ENCODE measurements at regions not wholly inside any gene's neighbourhood (a gene's known extent, or its start where the extent isn't known, plus 50 kb on each side); places are given as distances from the start of the nearest gene placed in this dataset.

DNA sequence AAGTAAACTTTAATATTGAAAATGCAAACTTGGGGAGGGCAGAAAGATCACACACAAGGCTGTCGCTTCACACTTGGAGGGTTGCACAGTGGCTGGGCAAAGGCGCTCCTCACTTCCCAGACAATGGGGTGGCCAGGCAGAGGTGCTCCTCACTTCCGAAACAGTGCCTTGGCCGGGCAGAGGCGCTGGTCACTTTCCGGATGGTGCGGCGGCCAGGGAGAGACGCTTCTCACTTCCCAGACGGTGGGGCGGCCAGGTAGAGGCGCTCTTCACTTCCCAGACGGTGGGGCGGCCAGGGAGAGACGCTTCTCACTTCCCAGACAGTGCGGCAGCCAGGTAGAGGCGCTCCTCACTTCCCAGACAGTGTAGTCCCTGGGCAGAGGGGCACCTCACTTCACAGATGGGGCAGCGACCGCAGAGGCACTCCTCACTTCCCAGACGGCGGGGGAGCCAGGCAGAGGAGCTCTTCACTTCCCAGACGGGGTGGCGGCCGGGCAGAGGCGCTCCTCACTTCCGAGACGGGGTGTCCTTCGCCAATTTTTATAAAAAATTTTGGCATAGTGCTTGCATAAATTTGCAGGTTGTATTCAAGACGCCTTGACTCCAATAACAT, 140.8 kb upstream of the PZP start:
- TF ChIP-seq, protein P1, sequence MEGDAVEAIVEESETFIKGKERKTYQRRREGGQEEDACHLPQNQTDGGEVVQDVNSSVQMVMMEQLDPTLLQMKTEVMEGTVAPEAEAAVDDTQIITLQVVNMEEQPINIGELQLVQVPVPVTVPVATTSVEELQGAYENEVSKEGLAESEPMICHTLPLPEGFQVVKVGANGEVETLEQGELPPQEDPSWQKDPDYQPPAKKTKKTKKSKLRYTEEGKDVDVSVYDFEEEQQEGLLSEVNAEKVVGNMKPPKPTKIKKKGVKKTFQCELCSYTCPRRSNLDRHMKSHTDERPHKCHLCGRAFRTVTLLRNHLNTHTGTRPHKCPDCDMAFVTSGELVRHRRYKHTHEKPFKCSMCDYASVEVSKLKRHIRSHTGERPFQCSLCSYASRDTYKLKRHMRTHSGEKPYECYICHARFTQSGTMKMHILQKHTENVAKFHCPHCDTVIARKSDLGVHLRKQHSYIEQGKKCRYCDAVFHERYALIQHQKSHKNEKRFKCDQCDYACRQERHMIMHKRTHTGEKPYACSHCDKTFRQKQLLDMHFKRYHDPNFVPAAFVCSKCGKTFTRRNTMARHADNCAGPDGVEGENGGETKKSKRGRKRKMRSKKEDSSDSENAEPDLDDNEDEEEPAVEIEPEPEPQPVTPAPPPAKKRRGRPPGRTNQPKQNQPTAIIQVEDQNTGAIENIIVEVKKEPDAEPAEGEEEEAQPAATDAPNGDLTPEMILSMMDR (IDR thresholded peaks at IDR 0.05; ENCODE audit: insufficient read depth, low read depth, low read length) = no peak
- DNase-seq (ENCODE audit: low read depth) = no peak
- H3K4me3 ChIP-seq (ENCODE audit: low read depth, low read length) = no peak overlapping the region

DNA sequence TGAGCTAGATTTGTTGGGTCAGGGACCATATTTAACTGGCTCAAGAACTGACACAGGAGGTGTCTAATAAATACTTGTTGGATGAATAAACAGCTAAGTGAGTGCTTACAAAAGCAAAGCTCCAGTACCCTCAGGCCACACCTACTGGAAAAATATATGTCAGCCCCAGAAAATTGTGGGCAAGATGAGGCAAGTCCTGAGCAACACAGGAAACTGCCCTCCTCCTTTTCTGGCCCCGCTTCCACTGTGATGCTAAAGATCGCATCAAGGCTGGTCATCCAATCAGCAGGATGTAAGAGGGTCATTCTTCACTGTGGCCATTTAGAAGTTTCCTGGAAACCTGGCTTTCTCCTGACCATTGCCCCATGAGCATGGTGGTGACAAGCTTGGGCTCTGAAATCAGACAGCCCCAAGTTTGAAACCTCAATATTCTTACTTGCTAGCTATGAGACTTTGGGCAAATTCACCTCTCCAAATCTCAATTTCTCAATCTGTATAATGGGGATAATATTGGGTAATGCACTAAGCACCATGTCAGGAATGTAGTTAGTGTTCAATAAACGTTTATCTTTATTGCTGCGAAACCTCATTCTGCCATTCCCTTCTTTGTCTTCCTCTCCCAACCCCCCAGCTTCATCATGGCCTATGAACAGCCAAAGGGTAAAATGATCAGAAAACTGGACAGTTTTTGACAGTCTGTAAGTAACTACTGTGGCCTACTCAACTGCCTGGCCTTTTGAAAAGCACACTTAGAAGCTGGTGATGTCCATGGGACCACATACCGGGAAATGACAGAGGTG, 139.3 kb upstream of the PZP start:
- TF ChIP-seq, protein P1 (IDR thresholded peaks at IDR 0.05; ENCODE audit: insufficient read depth, low read depth, low read length) = no peak
- peak; percentile 55 for DNase-seq (ENCODE audit: low read depth)
- H3K4me3 ChIP-seq (ENCODE audit: low read depth, low read length) = no peak overlapping the region

DNA sequence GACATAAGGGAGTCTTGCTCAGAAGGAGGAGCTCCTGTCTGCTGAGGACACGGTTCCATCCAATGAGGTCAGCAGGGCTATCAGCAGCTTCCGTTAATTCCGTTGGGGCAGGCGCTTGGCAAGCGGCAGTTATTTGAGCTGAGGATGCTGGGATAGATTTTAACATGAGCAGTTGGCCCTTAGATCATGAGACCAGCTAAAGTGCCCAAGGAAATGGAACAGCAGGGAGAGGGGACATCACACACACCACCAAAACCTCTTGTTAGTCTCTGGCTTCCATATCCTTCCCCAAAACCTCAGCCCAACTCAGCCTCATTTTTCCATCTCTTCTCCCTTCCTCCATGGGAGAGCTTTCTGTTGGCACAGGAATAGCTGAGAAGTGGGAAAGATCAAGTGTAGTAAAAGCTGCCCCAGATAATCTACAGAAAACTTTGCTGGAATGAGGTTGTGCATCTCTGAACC, 138.7 kb upstream of the PZP start:
- no peak for DNase-seq (ENCODE audit: low read depth)
- no peak overlapping the region for H3K4me3 ChIP-seq (ENCODE audit: low read depth, low read length)
- TF ChIP-seq, protein P1 (IDR thresholded peaks at IDR 0.05; ENCODE audit: insufficient read depth, low read depth, low read length) = no peak

DNA sequence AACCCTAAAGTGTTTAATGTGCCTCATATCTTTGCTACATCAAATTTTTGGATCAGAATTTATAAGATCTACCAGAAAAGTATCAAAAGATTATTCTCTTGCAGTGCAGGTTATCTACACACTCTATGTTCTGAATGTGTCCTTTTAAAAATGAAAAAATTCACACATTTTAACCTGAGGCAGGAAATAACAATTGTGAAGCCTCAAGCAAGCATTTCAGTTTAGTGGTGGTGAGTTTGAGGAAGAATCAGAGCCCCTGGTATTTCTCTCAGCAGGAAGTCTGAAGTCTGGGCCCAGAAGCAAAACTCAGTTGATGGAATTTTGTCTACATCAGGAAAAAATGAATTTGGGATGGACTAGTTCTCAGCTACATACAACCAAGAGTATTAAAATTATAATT, 137.0 kb upstream of the PZP start:
- H3K4me3 ChIP-seq (ENCODE audit: low read depth, low read length) = no peak overlapping the region
- TF ChIP-seq, protein P1 (IDR thresholded peaks at IDR 0.05; ENCODE audit: insufficient read depth, low read depth, low read length) = no peak
- DNase-seq (ENCODE audit: low read depth) = no peak

DNA sequence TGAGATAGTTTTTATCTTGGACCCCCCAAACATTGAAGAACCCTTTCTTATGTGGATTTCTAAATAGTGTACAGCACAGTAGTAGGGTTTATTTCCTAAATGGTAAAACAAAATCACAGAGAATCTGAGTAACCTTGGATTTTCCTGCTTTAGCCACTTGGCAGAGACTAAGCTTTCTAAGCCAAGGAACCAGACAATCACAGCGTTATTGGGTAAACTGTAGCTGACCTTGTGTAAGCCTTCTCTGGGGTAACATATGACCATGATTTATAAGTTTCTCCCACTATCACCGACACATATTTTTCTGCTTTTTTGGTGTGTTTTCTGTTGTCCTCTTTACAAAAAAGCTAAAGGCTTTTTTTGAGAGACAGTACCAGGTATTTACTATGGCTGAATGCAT, 136.3 kb upstream of the PZP start:
- H3K4me3 ChIP-seq (ENCODE audit: low read depth, low read length) = no peak overlapping the region
- TF ChIP-seq, protein P1 (IDR thresholded peaks at IDR 0.05; ENCODE audit: insufficient read depth, low read depth, low read length) = no peak
- DNase-seq (ENCODE audit: low read depth) = peak; percentile 38

DNA sequence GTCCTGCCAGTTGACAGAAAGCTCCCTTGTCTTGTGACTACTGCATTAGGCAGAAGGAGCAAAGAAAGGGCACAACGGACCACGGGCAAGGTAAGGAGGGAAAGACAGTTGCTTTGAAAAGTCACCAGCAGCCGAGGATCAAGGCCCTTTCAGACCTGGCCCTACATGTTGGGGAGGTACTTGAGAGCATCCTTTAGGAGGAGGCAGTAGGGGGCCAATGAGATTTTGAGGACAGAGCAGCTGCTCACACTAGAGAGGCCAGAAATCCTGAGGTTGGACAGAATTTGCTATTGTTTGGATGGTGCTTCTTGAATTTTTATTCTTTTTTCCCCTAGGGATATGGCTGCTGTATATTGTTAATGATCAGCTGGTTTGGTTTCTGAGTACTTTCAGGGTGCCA, 135.5 kb upstream of the PZP start:
- TF ChIP-seq, protein P1 (IDR thresholded peaks at IDR 0.05; ENCODE audit: insufficient read depth, low read depth, low read length) = no peak
- DNase-seq (ENCODE audit: low read depth) = no peak
- no peak overlapping the region for H3K4me3 ChIP-seq (ENCODE audit: low read depth, low read length)

Measured in fibroblast of villous mesenchyme (primary cell).